Lower leg skin (tissue), 4 donors: ENCODE measurements at regions not wholly inside any gene's neighbourhood (a gene's known extent, or its start where the extent isn't known, plus 50 kb on each side); places are given as distances from the start of the nearest gene placed in this dataset.

ENCODE experiments used
- DNase-seq, 2 donors: peaks; one replicate each; pipeline ENCODE4 v3.0.0-alpha.2; 2019; ENCODE audit warnings: low spot score in 2 of 2
- H3K4me3 ChIP-seq: fragments of 200-600 bp; sonication (generic); 2 replicates; pipeline ENCODE4 v1.5.1; 2017; ENCODE audit warnings: mild to moderate bottlenecking, low read depth; ENCODE audit not compliant: poor library complexity, severe bottlenecking
- CTCF ChIP-seq, 3 donors: fragments of 450-650 bp; IDR thresholded peaks; one replicate each; pipeline ENCODE4 v1.5.1; 2016; ENCODE audit warnings: antibody characterized with exemption in 3 of 3, mild to moderate bottlenecking in 3 of 3, moderate library complexity in 2 of 3
- POLR2A ChIP-seq, 2 donors: fragments of 450-650 bp; IDR thresholded peaks; one replicate each; pipeline ENCODE4 v1.6.1; 2016 to 2017; ENCODE audit warnings: antibody characterized with exemption in 2 of 2, mild to moderate bottlenecking in 1 of 2, moderate library complexity in 1 of 2
- WGBS, 2 donors: methylation state at CpG; one replicate each; pipeline ENCODE4 v1.1.5; 2018; 5-methylcytosine and 5-hydroxymethylcytosine counted together
- intact Hi-C: fragments of 100-400 bp; cut with DNase I; formaldehyde crosslinking; loops from one replicate; pipeline ENCODE4 v1.15.0; 2023; ENCODE audit warnings: low total_unique reads

- 76 to 94% methylated on average over 1 of the region's 1 CpG for WGBS, 2 donors
- intact Hi-C loops = no loop called here
- H3K4me3 ChIP-seq = no peak overlapping the region
- TF ChIP-seq POLR2A (IDR thresholded peaks at IDR 0.05) (no peak), CTCF (IDR thresholded peaks at IDR 0.05) (no peak)
- DNase-seq = no peak
Measured at GRCh38 chrX:42524379-42524778, 253.6 kb downstream of the PPP1R2C start.

GRCh38 chrX:42519666-42520231, 258.2 kb downstream of the PPP1R2C start:
- no peak overlapping the region for H3K4me3 ChIP-seq
- intact Hi-C loops = no loop called here
- DNase-seq = no peak
- WGBS, 2 donors = 80 to 90% methylated on average over 1 of the region's 1 CpG
- TF ChIP-seq CTCF (IDR thresholded peaks at IDR 0.05) (no peak), POLR2A (IDR thresholded peaks at IDR 0.05) (no peak)

- H3K4me3 ChIP-seq = no peak overlapping the region
- intact Hi-C loops = no loop called here
- no peak for DNase-seq
- WGBS, 2 donors = 50 to 68% methylated on average over 1 of the region's 1 CpG
- TF ChIP-seq POLR2A (IDR thresholded peaks at IDR 0.05) (no peak), CTCF (IDR thresholded peaks at IDR 0.05) (no peak)
Measured at GRCh38 chrX:42515939-42516338, 262.0 kb downstream of the PPP1R2C start.

GRCh38 chrX:42505016-42505415, 272.9 kb downstream of the PPP1R2C start:
- WGBS, 2 donors = 53 to 73% methylated on average over 7 of the region's 7 CpGs
- TF ChIP-seq POLR2A (IDR thresholded peaks at IDR 0.05) = no peak
- TF ChIP-seq CTCF (IDR thresholded peaks at IDR 0.05) = no peak
- DNase-seq = no peak
- intact Hi-C loops = no loop called here
- H3K4me3 ChIP-seq = no peak overlapping the region

GRCh38 chrX:42499620-42500019, 278.3 kb downstream of the PPP1R2C start:
- H3K4me3 ChIP-seq = no peak overlapping the region
- intact Hi-C loops = no loop called here
- WGBS, 2 donors = 81 to 86% methylated on average over 2 of the region's 2 CpGs
- no peak for TF ChIP-seq CTCF (IDR thresholded peaks at IDR 0.05)
- no peak for TF ChIP-seq POLR2A (IDR thresholded peaks at IDR 0.05)
- no peak for DNase-seq

- WGBS, 2 donors = 80 to 95% methylated on average over 4 of the region's 4 CpGs
- intact Hi-C loops = no loop called here
- TF ChIP-seq POLR2A (IDR thresholded peaks at IDR 0.05) (no peak), CTCF (IDR thresholded peaks at IDR 0.05) (no peak)
Measured at GRCh38 chrX:42497356-42497755, 280.6 kb downstream of the PPP1R2C start.

More at GRCh38 chrX:42497356-42497755, 280.6 kb downstream of the PPP1R2C start:
- no peak for DNase-seq
- no peak overlapping the region for H3K4me3 ChIP-seq
